Endothelial cell of umbilical vein (primary cell): ENCODE measurements at regions not wholly inside any gene's neighbourhood (a gene's known extent, or its start where the extent isn't known, plus 50 kb on each side); places are given as distances from the start of the nearest gene placed in this dataset.

ENCODE experiments used
- BruUV-seq: library from RNA; stranded (reverse); fragments of 400-500 nt; replicated peaks from 2 replicates; lab custom pipeline; 2021; lab: Mats Ljungman, UMichigan
- CTCF ChIA-PET: fragments of 300-600, 350-600 bp; sonication (Branson Sonifier 250); formaldehyde crosslinking; loops from one replicate; lab custom pipeline; 2021; ENCODE audit warnings: antibody characterized with exemption, inconsistent platforms; lab: Charles Lee
- POLR2A ChIA-PET: fragments of 300-600, 350-600 bp; sonication (Branson Sonifier 250); formaldehyde crosslinking; loops from one replicate; lab custom pipeline; 2021; ENCODE audit warnings: antibody characterized with exemption, inconsistent platforms; lab: Charles Lee
- DNase-seq: peaks from one replicate; pipeline ENCODE4 v3.0.0-alpha.2; 2011; ENCODE audit warnings: low read depth, low spot score
- FAIRE-seq: peaks from 2 replicates; lab custom pipeline; 2011; peaks lifted over from hg19 to GRCh38; lab: Jason Lieb, UNC
- H2AFZ ChIP-seq: 2 replicates; pipeline ENCODE4 v1.6.0; 2012; ENCODE audit warnings: low read depth, low read length, control low read depth, inconsistent platforms
- H3K27ac ChIP-seq: 2 replicates; pipeline ENCODE4 v1.5.1; 2011; ENCODE audit warnings: low read depth, mild to moderate bottlenecking, control low read depth, low read length, moderate library complexity; ENCODE audit not compliant: insufficient read depth
- H3K27me3 ChIP-seq, 2 experiments: 2 replicates each; pipeline versions ENCODE4 v1.6.0 to v1.6.1; 2011; ENCODE audit warnings: low read length in 2 of 2, mixed read lengths in 1 of 2; ENCODE audit not compliant: control insufficient read depth in 2 of 2, insufficient read depth in 2 of 2
- H3K36me3 ChIP-seq, 2 experiments: 2 replicates in 1 of 2; 3 replicates in 1 of 2; pipeline ENCODE4 v1.5.1; 2011; ENCODE audit warnings: low read length in 2 of 2, mild to moderate bottlenecking in 1 of 2, moderate library complexity in 1 of 2; ENCODE audit not compliant: control insufficient read depth in 2 of 2, insufficient read depth in 2 of 2; ENCODE audit errors: extremely low read depth in 1 of 2
- H3K4me1 ChIP-seq: 3 replicates; pipeline ENCODE4 v1.5.1; 2011; ENCODE audit warnings: mild to moderate bottlenecking, low read length; ENCODE audit not compliant: control insufficient read depth, insufficient read depth; ENCODE audit errors: extremely low read depth
- H3K4me2 ChIP-seq: 2 replicates; pipeline ENCODE4 v1.6.1; 2011; ENCODE audit warnings: low read length, control low read depth, mixed read lengths; ENCODE audit not compliant: insufficient read depth
- H3K4me3 ChIP-seq, 3 experiments: fragments of 200-600 bp in 1 of 3; sonication (generic), shearing (Covaris generic) in 1 of 3; replicated peaks in 1 of 3; 2 replicates each; pipeline ENCODE4 v1.5.1; 2011 to 2016; ENCODE audit warnings: control low read depth in 3 of 3, low read length in 3 of 3, mild to moderate bottlenecking in 2 of 3, inconsistent platforms in 1 of 3, low read depth in 1 of 3, moderate library complexity in 1 of 3; ENCODE audit not compliant: insufficient read depth in 1 of 3
- H3K79me2 ChIP-seq: 2 replicates; pipeline ENCODE4 v1.6.0; 2012; ENCODE audit warnings: low read length, inconsistent platforms; ENCODE audit not compliant: control insufficient read depth, insufficient read depth
- H3K9ac ChIP-seq: replicated peaks from 2 replicates; pipeline ENCODE3; 2011; ENCODE audit warnings: low read length, control low read depth; ENCODE audit not compliant: insufficient read depth; ENCODE audit errors: extremely low read depth
- H3K9me1 ChIP-seq: replicated peaks from 3 replicates; pipeline ENCODE4 v1.6.0; 2011; ENCODE audit warnings: mild to moderate bottlenecking, low read length; ENCODE audit not compliant: control insufficient read depth, insufficient read depth; ENCODE audit errors: extremely low read depth
- H3K9me3 ChIP-seq: replicated peaks from 2 replicates; pipeline ENCODE4 v1.5.1; 2012; ENCODE audit warnings: low read length, inconsistent platforms; ENCODE audit not compliant: control insufficient read depth, insufficient read depth
- H4K20me1 ChIP-seq: replicated peaks from 2 replicates; pipeline ENCODE3; 2011; ENCODE audit warnings: mild to moderate bottlenecking, low read length; ENCODE audit not compliant: control insufficient read depth, insufficient read depth; ENCODE audit errors: extremely low read depth
- CTCF ChIP-seq, 2 donors: IDR thresholded peaks; 1 replicate in 1 of 2; 2 replicates in 1 of 2; pipeline ENCODE4 v1.5.1; 2011; ENCODE audit warnings: low read length in 2 of 2, mild to moderate bottlenecking in 2 of 2, moderate library complexity in 2 of 2, control low read depth in 1 of 2, inconsistent platforms in 1 of 2, low read depth in 1 of 2; ENCODE audit not compliant: insufficient read depth in 1 of 2; ENCODE audit errors: extremely low read depth in 1 of 2
- EZH2 ChIP-seq: IDR thresholded peaks from 2 replicates; pipeline ENCODE4 v1.6.1; 2012; ENCODE audit warnings: borderline replicate concordance, low read depth, mild to moderate bottlenecking, moderate library complexity, low read length, inconsistent platforms; ENCODE audit not compliant: severe bottlenecking
- FOS ChIP-seq: IDR thresholded peaks from 2 replicates; pipeline ENCODE4 v1.6.1; 2011; ENCODE audit warnings: mild to moderate bottlenecking, low read length, moderate library complexity, borderline replicate concordance; ENCODE audit not compliant: insufficient read depth
- GATA2 ChIP-seq: IDR thresholded peaks from 2 replicates; pipeline ENCODE4 v1.7.0; 2011; ENCODE audit warnings: low read depth, mild to moderate bottlenecking, moderate library complexity, mixed read lengths, low read length; ENCODE audit not compliant: insufficient read length, insufficient read depth
- JUN ChIP-seq: IDR thresholded peaks from 2 replicates; pipeline ENCODE4 v1.6.1; 2011; ENCODE audit warnings: borderline replicate concordance, low read depth; ENCODE audit not compliant: insufficient read length, insufficient read depth
- MAX ChIP-seq: IDR thresholded peaks from 2 replicates; pipeline ENCODE4 v1.6.1; 2011; ENCODE audit not compliant: insufficient read depth, insufficient read length
- MYC ChIP-seq: IDR thresholded peaks from one replicate; pipeline ENCODE4 v1.6.1; 2011; ENCODE audit warnings: mild to moderate bottlenecking, low read depth, low read length
- POLR2A ChIP-seq: IDR thresholded peaks from 2 replicates; pipeline ENCODE4 v1.6.1; 2012; ENCODE audit warnings: low read depth, mild to moderate bottlenecking, control low read depth, low read length
- POLR2AphosphoS5 ChIP-seq: IDR thresholded peaks from 2 replicates; pipeline ENCODE4 v1.6.1; 2012; ENCODE audit warnings: low read depth, mild to moderate bottlenecking, control low read depth, low read length, moderate library complexity; ENCODE audit not compliant: insufficient read depth
- dilution Hi-C: fragments of 300-500 bp; cut with MboI; formaldehyde crosslinking; loops from one replicate; pipeline ENCODE4 v1.15.0; 2019; ENCODE audit warnings: low sequenced_read_pairs; ENCODE audit not compliant: extremely low pct_ligation_motif_present
- intact Hi-C: fragments of 100-400 bp; cut with micrococcal nuclease; formaldehyde crosslinking; loops from one replicate; pipeline ENCODE4 v1.10.0; 2022

GRCh38 chr1:116262995-116263385 is 110.1 kb upstream of the ATP1A1 start:
- no peak overlapping the region for H2AFZ ChIP-seq
- no peaks in the 10 kb centered on the region for H3K36me3 ChIP-seq
- H3K4me2 ChIP-seq: no peak overlapping the region
- no TSS peak for BruUV-seq
- H3K9me3 ChIP-seq: no peaks in the 10 kb centered on the region
- H3K9ac ChIP-seq: no peak overlapping the region
- DNase-seq (no peak), FAIRE-seq (no peak)
- intact Hi-C loops: no loop called here
- ChIA-PET CTCF (no interaction called here), POLR2A (no interaction called here)
- H3K4me3 ChIP-seq: no peak overlapping the region
- H3K4me1 ChIP-seq: no peaks in the 10 kb centered on the region
- H3K79me2 ChIP-seq: no peaks in the 10 kb centered on the region
- H3K27ac ChIP-seq: no peak overlapping the region
- H3K27me3 ChIP-seq: peaks cover 0 to 8% of the 10 kb centered on the region in 2 experiments
- TF ChIP-seq CTCF (IDR thresholded peaks at IDR 0.05; ENCODE audit: extremely low read depth in 1 of 2, insufficient read depth in 1 of 2, low read depth in 1 of 2, low read length in 2 of 2) (no peak), POLR2A (no peak), GATA2 (no peak), MYC (no peak), JUN (no peak), FOS (no peak), MAX (no peak), POLR2AphosphoS5 (no peak), EZH2 (no peak)
- H4K20me1 ChIP-seq: no peaks in the 10 kb centered on the region
- H3K9me1 ChIP-seq: no peaks in the 10 kb centered on the region
- dilution Hi-C loops: no loop called here
